Lower leg skin (tissue), 4 donors: ENCODE measurements at regions not wholly inside any gene's neighbourhood (a gene's known extent, or its start where the extent isn't known, plus 50 kb on each side); places are given as distances from the start of the nearest gene placed in this dataset.

Source experiments
- DNase-seq, 2 donors: peaks; one replicate each; pipeline ENCODE4 v3.0.0-alpha.2; 2019; ENCODE audit warnings: low spot score in 2 of 2
- H3K4me3 ChIP-seq: fragments of 200-600 bp; sonication (generic); 2 replicates; pipeline ENCODE4 v1.5.1; 2017; ENCODE audit warnings: mild to moderate bottlenecking, low read depth; ENCODE audit not compliant: poor library complexity, severe bottlenecking
- CTCF ChIP-seq, 3 donors: fragments of 450-650 bp; IDR thresholded peaks; one replicate each; pipeline ENCODE4 v1.5.1; 2016; ENCODE audit warnings: antibody characterized with exemption in 3 of 3, mild to moderate bottlenecking in 3 of 3, moderate library complexity in 2 of 3
- POLR2A ChIP-seq, 2 donors: fragments of 450-650 bp; IDR thresholded peaks; one replicate each; pipeline ENCODE4 v1.6.1; 2016 to 2017; ENCODE audit warnings: antibody characterized with exemption in 2 of 2, mild to moderate bottlenecking in 1 of 2, moderate library complexity in 1 of 2
- WGBS, 2 donors: methylation state at CpG; one replicate each; pipeline ENCODE4 v1.1.5; 2018; 5-methylcytosine and 5-hydroxymethylcytosine counted together
- intact Hi-C: fragments of 100-400 bp; cut with DNase I; formaldehyde crosslinking; loops from one replicate; pipeline ENCODE4 v1.15.0; 2023; ENCODE audit warnings: low total_unique reads

- intact Hi-C loops: no loop called here
- 89% methylated on average over 2 of the region's 2 CpGs for WGBS, 2 donors
- H3K4me3 ChIP-seq: no peak overlapping the region
- peak in 1 of 2 donors; percentile 14 for DNase-seq
- no peak for TF ChIP-seq POLR2A (IDR thresholded peaks at IDR 0.05)
- no peak for TF ChIP-seq CTCF (IDR thresholded peaks at IDR 0.05)
Measured at GRCh38 chr16:49097964-49098363, 183.7 kb downstream of the CBLN1 start.

- WGBS, 2 donors: 72 to 80% methylated on average over 7 of the region's 7 CpGs
- intact Hi-C loops: no loop called here
- TF ChIP-seq POLR2A (IDR thresholded peaks at IDR 0.05) (no peak), CTCF (IDR thresholded peaks at IDR 0.05) (no peak)
Measured at GRCh38 chr16:49096176-49096945, 185.3 kb downstream of the CBLN1 start.

GRCh38 chr16:49095539-49095938 is 186.1 kb downstream of the CBLN1 start:
- H3K4me3 ChIP-seq: no peak overlapping the region
- WGBS, 2 donors: 33 to 42% methylated on average over 2 of the region's 2 CpGs
- DNase-seq: no peak
- TF ChIP-seq POLR2A (IDR thresholded peaks at IDR 0.05): no peak
- intact Hi-C loops: no loop called here

More at GRCh38 chr16:49096176-49096945, 185.3 kb downstream of the CBLN1 start:
- DNase-seq: no peak
- H3K4me3 ChIP-seq: no peak overlapping the region

GRCh38 chr16:49094471-49094870 is 187.2 kb downstream of the CBLN1 start:
- no peak for DNase-seq

GRCh38 chr16:49093939-49094338 is 187.7 kb downstream of the CBLN1 start:
- no peak for DNase-seq
- intact Hi-C loops: no loop called here
- no peak overlapping the region for H3K4me3 ChIP-seq
- 55 to 61% methylated on average over 2 of the region's 2 CpGs for WGBS, 2 donors
- TF ChIP-seq POLR2A (IDR thresholded peaks at IDR 0.05): no peak
- TF ChIP-seq CTCF (IDR thresholded peaks at IDR 0.05): no peak

More at GRCh38 chr16:49094471-49094870, 187.2 kb downstream of the CBLN1 start:
- H3K4me3 ChIP-seq: no peak overlapping the region
- TF ChIP-seq POLR2A (IDR thresholded peaks at IDR 0.05) (no peak), CTCF (IDR thresholded peaks at IDR 0.05) (no peak)
- WGBS, 2 donors: 78 to 82% methylated on average over 2 of the region's 2 CpGs
- intact Hi-C loops: no loop called here

GRCh38 chr16:49092704-49093103 is 188.9 kb downstream of the CBLN1 start:
- H3K4me3 ChIP-seq: no peak overlapping the region

More at GRCh38 chr16:49092704-49093103, 188.9 kb downstream of the CBLN1 start:
- intact Hi-C loops: no loop called here
- DNase-seq: no peak
- 41 to 43% methylated on average over 2 of the region's 2 CpGs for WGBS, 2 donors
- no peak for TF ChIP-seq POLR2A (IDR thresholded peaks at IDR 0.05)
- no peak for TF ChIP-seq CTCF (IDR thresholded peaks at IDR 0.05)
